HFF-Myc (cell line): ENCODE measurements at regions not wholly inside any gene's neighbourhood (a gene's known extent, or its start where the extent isn't known, plus 50 kb on each side); places are given as distances from the start of the nearest gene placed in this dataset.

ENCODE experiments used
- DNase-seq: peaks from one replicate; pipeline ENCODE4 v3.0.0-alpha.2; 2011; ENCODE audit warnings: low read depth; ENCODE audit errors: extremely low read depth
- H3K4me3 ChIP-seq: replicated peaks from 2 replicates; pipeline ENCODE4 v1.5.1; 2011; ENCODE audit warnings: low read depth, mild to moderate bottlenecking, control low read depth, low read length
- TF ChIP-seq, protein P1 (sequence below): IDR thresholded peaks from 2 replicates; pipeline ENCODE4 v1.5.1; 2012; ENCODE audit warnings: mild to moderate bottlenecking, low read depth, low read length, control low read depth; ENCODE audit errors: missing control alignments

DNA sequence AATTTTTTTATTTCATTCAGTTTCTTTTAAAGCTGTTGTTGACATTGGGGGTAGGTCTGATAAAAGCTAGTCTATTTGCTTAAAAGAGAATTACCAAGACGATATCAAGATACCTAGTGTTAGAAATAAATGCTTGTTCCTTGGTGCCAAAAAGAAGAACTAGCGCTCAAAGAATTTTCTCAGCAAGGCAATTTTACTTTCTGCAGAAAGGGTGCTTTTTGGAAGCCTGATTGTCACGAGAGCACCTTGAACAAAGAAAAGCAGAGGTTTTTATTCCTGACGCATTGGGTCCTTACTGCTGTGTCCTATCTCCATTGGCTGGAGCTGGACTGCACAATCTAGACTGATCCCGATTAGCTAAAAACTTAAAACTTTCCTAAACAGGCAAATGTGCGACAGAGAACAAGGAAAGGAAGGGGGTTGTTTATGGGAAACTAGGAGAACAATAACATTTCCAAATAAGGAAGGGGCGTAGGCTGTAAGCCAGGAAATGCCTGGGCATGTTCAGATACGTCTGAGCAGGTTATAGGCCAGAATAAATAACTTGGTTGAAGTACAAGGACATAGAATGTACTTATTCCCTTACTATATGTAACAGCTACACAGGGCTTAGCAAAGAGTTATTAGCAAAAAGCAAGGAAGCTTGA lies 50.3 kb upstream of the STPG2 start:
- TF ChIP-seq, protein P1, sequence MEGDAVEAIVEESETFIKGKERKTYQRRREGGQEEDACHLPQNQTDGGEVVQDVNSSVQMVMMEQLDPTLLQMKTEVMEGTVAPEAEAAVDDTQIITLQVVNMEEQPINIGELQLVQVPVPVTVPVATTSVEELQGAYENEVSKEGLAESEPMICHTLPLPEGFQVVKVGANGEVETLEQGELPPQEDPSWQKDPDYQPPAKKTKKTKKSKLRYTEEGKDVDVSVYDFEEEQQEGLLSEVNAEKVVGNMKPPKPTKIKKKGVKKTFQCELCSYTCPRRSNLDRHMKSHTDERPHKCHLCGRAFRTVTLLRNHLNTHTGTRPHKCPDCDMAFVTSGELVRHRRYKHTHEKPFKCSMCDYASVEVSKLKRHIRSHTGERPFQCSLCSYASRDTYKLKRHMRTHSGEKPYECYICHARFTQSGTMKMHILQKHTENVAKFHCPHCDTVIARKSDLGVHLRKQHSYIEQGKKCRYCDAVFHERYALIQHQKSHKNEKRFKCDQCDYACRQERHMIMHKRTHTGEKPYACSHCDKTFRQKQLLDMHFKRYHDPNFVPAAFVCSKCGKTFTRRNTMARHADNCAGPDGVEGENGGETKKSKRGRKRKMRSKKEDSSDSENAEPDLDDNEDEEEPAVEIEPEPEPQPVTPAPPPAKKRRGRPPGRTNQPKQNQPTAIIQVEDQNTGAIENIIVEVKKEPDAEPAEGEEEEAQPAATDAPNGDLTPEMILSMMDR: no peak
- peak; percentile 14 for DNase-seq

More for the DNA sequence above, 50.3 kb upstream of the STPG2 start:
- no peak overlapping the region for H3K4me3 ChIP-seq
